ENCODE measurements at regions not wholly inside any gene's neighbourhood (a gene's known extent, or its start where the extent isn't known, plus 50 kb on each side); places are given as distances from the start of the nearest gene placed in this dataset.

DNA sequence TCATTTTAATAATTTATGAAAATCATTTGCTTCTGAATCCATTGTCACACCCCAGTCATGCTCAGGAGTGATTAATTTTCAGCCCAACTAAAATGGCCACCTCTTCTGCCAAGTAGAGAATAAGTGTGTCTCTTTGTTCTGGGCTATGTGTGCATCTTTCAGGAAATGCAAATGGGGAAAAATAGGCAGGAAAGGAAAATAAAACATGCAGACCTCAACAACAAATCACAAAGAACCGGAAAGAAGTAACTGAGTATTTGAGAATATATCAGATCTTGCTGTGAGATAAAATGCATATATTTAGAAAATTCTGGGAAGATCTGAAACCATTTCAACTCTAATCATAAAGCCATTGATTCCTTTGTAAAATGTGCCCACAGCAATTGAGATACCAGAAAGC lies 763.9 kb downstream of the GALC start:
- TF ChIP-seq POLR2A (IDR thresholded peaks at IDR 0.05): no peak
- TF ChIP-seq, protein P1, sequence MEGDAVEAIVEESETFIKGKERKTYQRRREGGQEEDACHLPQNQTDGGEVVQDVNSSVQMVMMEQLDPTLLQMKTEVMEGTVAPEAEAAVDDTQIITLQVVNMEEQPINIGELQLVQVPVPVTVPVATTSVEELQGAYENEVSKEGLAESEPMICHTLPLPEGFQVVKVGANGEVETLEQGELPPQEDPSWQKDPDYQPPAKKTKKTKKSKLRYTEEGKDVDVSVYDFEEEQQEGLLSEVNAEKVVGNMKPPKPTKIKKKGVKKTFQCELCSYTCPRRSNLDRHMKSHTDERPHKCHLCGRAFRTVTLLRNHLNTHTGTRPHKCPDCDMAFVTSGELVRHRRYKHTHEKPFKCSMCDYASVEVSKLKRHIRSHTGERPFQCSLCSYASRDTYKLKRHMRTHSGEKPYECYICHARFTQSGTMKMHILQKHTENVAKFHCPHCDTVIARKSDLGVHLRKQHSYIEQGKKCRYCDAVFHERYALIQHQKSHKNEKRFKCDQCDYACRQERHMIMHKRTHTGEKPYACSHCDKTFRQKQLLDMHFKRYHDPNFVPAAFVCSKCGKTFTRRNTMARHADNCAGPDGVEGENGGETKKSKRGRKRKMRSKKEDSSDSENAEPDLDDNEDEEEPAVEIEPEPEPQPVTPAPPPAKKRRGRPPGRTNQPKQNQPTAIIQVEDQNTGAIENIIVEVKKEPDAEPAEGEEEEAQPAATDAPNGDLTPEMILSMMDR (IDR thresholded peaks at IDR 0.05): no peak
- DNase-seq (ENCODE audit: low spot score in 2 of 2): no peak
- H3K4me3 ChIP-seq (ENCODE audit: low read depth, poor library complexity, severe bottlenecking): no peak overlapping the region
- intact Hi-C loops (cut with DNase I; ENCODE audit: low total_unique reads): no loop called here
- 75 to 77% methylated on average over 1 of the region's 1 CpG for WGBS, 2 donors

DNA sequence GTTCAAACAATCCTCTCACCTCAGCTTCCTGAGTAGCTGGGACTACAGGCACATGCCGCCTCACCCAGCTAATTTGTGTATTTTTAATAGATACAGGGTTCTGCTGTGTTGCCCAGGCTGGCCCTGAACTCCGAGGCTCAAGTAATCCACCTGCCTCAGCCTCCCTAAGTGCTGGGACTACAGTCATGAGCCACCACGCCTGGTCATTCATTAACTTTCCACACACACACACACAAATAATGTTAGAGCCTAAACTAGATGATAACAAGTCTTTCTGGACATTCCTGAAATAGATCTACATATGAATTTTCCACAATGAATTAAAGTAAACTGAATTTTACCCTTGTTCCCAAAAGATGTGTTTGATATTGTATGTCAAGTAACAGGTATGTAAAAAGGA lies 776.0 kb downstream of the GALC start:
- intact Hi-C loops (cut with DNase I; ENCODE audit: low total_unique reads): no loop called here
- no peak for DNase-seq (ENCODE audit: low spot score in 2 of 2)
- 88 to 96% methylated on average over 3 of the region's 3 CpGs for WGBS, 2 donors
- H3K4me3 ChIP-seq (ENCODE audit: low read depth, poor library complexity, severe bottlenecking): no peak overlapping the region
- TF ChIP-seq POLR2A (IDR thresholded peaks at IDR 0.05): no peak
- TF ChIP-seq, protein P1 (IDR thresholded peaks at IDR 0.05): no peak

DNA sequence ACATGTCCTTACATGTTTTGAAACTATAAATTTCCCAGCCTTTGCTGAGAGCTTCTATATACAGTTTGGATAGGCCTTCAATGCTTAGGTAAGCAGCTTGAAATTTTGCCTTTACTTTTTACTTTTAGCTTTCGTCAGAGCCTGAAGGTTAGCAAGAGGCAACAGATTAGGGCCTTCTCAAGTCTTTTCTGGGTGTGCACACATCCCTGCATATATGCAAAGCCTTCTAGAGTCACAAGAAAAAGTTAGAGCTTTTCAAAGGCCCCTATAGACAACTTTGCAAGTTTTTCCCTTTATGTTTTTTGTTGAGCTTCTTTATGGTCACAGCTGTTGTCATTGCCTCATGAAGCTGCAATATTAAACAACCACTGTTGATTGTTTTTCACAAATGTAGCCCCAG lies 778.4 kb downstream of the GALC start:
- intact Hi-C loops (cut with DNase I; ENCODE audit: low total_unique reads): no loop called here
- H3K4me3 ChIP-seq (ENCODE audit: low read depth, poor library complexity, severe bottlenecking): no peak overlapping the region
- WGBS, 2 donors: 82 to 86% methylated on average over 1 of the region's 1 CpG
- DNase-seq (ENCODE audit: low spot score in 2 of 2): no peak
- TF ChIP-seq, protein P1 (IDR thresholded peaks at IDR 0.05): no peak
- TF ChIP-seq POLR2A (IDR thresholded peaks at IDR 0.05): no peak

DNA sequence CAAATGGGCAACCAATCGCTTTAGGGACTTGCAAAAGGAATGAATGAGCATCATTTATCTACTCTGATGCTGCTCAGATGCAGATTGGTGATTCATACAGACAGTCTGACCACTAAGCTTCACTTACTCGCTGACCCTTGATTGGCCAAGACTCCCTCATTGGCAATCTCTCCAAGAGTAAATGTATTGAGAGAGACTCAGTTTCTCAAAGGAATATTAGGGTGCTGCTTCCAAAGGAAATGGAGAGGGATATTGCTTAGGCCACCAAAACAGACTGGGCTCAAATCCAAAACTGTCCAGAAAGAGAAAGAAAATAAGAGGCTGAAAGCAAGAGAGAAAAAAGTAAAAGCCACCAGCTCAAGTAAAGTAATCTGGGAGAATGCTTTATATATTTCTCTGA lies 785.2 kb downstream of the GALC start:
- no peak overlapping the region for H3K4me3 ChIP-seq (ENCODE audit: low read depth, poor library complexity, severe bottlenecking)
- no peak for TF ChIP-seq POLR2A (IDR thresholded peaks at IDR 0.05)
- TF ChIP-seq, protein P1 (IDR thresholded peaks at IDR 0.05): no peak
- WGBS, 2 donors: 73 to 83% methylated on average over 2 of the region's 2 CpGs
- intact Hi-C loops (cut with DNase I; ENCODE audit: low total_unique reads): no loop called here
- DNase-seq (ENCODE audit: low spot score in 2 of 2): no peak

DNA sequence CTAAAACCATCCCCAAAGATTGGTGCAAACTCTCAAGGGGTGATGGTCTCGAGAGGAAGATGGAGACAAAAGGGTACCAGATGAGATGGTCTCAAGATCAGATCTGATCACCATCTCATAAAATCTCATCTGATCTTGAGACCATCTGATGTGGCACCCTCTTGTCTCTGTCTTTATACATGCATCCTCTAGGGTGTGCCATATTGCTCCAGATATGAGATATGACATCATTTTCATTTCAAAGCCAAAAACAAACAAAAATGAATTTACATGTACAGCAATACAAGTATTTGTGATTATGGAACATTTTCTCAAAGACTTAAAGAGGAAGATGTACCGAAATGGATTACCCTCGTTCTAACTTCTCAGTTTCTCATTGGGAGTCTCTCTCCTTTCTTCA lies 787.2 kb downstream of the GALC start:
- no peak for DNase-seq (ENCODE audit: low spot score in 2 of 2)
- WGBS, 2 donors: 84 to 86% methylated on average over 3 of the region's 3 CpGs
- intact Hi-C loops (cut with DNase I; ENCODE audit: low total_unique reads): no loop called here
- TF ChIP-seq, protein P1 (IDR thresholded peaks at IDR 0.05): no peak
- TF ChIP-seq POLR2A (IDR thresholded peaks at IDR 0.05): no peak
- no peak overlapping the region for H3K4me3 ChIP-seq (ENCODE audit: low read depth, poor library complexity, severe bottlenecking)

DNA sequence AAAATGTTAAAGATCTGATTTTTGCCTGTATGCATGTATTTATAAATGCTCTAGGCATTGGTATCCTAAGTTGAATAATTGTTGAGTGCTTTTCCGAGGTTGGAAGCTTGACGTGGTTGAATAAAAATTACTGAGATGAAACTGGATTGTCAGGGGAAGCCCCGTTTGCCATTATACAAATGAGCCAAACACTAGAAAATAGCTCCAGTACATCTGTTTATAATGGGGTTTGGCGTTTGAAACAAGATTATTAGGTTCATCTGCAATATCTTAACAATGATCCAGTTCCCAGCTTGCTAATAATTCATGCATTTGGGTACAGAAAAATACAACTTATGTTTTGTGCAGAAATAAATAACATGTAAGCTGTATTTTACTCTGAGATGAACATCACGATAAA lies 789.6 kb downstream of the GALC start:
- DNase-seq (ENCODE audit: low spot score in 2 of 2): no peak
- intact Hi-C loops (cut with DNase I; ENCODE audit: low total_unique reads): no loop called here
- TF ChIP-seq, protein P1 (IDR thresholded peaks at IDR 0.05): no peak
- TF ChIP-seq POLR2A (IDR thresholded peaks at IDR 0.05): no peak
- WGBS, 2 donors: 58 to 67% methylated on average over 5 of the region's 5 CpGs
- no peak overlapping the region for H3K4me3 ChIP-seq (ENCODE audit: low read depth, poor library complexity, severe bottlenecking)
